ENCODE measurements at regions not wholly inside any gene's neighbourhood (a gene's known extent, or its start where the extent isn't known, plus 50 kb on each side); places are given as distances from the start of the nearest gene placed in this dataset.

GRCh38 chr11:101723371-101723770 is 139.6 kb upstream of the TRPC6 start:
- TF ChIP-seq, protein P1, sequence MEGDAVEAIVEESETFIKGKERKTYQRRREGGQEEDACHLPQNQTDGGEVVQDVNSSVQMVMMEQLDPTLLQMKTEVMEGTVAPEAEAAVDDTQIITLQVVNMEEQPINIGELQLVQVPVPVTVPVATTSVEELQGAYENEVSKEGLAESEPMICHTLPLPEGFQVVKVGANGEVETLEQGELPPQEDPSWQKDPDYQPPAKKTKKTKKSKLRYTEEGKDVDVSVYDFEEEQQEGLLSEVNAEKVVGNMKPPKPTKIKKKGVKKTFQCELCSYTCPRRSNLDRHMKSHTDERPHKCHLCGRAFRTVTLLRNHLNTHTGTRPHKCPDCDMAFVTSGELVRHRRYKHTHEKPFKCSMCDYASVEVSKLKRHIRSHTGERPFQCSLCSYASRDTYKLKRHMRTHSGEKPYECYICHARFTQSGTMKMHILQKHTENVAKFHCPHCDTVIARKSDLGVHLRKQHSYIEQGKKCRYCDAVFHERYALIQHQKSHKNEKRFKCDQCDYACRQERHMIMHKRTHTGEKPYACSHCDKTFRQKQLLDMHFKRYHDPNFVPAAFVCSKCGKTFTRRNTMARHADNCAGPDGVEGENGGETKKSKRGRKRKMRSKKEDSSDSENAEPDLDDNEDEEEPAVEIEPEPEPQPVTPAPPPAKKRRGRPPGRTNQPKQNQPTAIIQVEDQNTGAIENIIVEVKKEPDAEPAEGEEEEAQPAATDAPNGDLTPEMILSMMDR (IDR thresholded peaks at IDR 0.05): no peak
- TF ChIP-seq POLR2A (IDR thresholded peaks at IDR 0.05): no peak

Data from body of pancreas (tissue), 4 donors.